ENCODE measurements at regions not wholly inside any gene's neighbourhood (a gene's known extent, or its start where the extent isn't known, plus 50 kb on each side); places are given as distances from the start of the nearest gene placed in this dataset.

- no peak for DNase-seq (ENCODE audit: extremely low read depth, low read depth)
- TF ChIP-seq, protein P1, sequence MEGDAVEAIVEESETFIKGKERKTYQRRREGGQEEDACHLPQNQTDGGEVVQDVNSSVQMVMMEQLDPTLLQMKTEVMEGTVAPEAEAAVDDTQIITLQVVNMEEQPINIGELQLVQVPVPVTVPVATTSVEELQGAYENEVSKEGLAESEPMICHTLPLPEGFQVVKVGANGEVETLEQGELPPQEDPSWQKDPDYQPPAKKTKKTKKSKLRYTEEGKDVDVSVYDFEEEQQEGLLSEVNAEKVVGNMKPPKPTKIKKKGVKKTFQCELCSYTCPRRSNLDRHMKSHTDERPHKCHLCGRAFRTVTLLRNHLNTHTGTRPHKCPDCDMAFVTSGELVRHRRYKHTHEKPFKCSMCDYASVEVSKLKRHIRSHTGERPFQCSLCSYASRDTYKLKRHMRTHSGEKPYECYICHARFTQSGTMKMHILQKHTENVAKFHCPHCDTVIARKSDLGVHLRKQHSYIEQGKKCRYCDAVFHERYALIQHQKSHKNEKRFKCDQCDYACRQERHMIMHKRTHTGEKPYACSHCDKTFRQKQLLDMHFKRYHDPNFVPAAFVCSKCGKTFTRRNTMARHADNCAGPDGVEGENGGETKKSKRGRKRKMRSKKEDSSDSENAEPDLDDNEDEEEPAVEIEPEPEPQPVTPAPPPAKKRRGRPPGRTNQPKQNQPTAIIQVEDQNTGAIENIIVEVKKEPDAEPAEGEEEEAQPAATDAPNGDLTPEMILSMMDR (IDR thresholded peaks at IDR 0.05; ENCODE audit: low read depth, low read length, missing control alignments) = no peak
- H3K4me3 ChIP-seq (replicated peaks; ENCODE audit: low read depth, low read length) = no peak overlapping the region
Observed at GRCh38 chr6:155695495-155695894, 239.9 kb upstream of the NOX3 start.

- no peak for DNase-seq (ENCODE audit: extremely low read depth, low read depth)
- H3K4me3 ChIP-seq (replicated peaks; ENCODE audit: low read depth, low read length) = no peak overlapping the region
- TF ChIP-seq, protein P1 (IDR thresholded peaks at IDR 0.05; ENCODE audit: low read depth, low read length, missing control alignments) = no peak
Observed at GRCh38 chr6:155694419-155694790, 238.8 kb upstream of the NOX3 start.

GRCh38 chr6:155693573-155694418, 238.2 kb upstream of the NOX3 start:
- H3K4me3 ChIP-seq (replicated peaks; ENCODE audit: low read depth, low read length) = no peak overlapping the region
- no peak for DNase-seq (ENCODE audit: extremely low read depth, low read depth)
- TF ChIP-seq, protein P1 (IDR thresholded peaks at IDR 0.05; ENCODE audit: low read depth, low read length, missing control alignments) = no peak

DNA sequence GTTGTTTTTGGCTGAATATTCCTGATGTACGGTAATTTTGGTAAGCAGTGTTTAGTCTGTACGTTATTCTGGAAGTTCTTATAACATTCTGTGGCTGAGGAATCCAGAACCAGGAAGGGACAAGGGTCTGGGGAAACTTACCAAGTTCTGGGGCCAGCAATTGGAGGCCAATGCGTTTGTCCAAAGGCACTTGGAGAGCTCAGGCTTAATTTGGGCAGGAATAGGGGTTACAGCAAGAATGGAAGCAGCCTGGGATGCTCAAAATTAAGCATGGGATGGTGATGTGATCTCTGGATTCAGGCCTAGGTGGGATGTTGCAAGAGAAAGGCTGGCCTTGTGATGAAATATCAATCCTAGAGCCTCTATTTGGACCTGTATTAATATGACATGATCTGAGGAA, 235.2 kb upstream of the NOX3 start:
- TF ChIP-seq, protein P1 (IDR thresholded peaks at IDR 0.05; ENCODE audit: low read depth, low read length, missing control alignments) = no peak
- H3K4me3 ChIP-seq (replicated peaks; ENCODE audit: low read depth, low read length) = no peak overlapping the region
- DNase-seq (ENCODE audit: extremely low read depth, low read depth) = no peak

DNA sequence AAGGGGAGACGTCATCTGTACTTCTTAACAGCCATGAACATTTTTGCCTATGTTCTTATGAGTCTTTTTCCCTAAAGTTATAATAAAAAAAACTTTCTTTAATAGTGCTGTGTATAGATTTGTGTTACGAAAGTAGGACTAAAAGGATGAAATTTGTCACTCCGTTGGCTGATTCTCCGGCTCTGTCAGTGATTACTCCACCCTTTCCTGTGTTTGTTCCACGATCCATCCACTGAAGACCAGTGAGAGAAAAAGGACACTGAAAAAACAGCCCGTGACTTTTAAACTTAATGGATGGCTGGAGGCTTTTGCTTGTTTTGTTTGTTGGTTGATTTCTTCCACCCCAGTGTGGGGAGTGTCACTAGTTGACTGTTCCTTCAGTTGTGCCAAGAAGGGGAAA, 232.0 kb upstream of the NOX3 start:
- TF ChIP-seq, protein P1 (IDR thresholded peaks at IDR 0.05; ENCODE audit: low read depth, low read length, missing control alignments) = no peak
- DNase-seq (ENCODE audit: extremely low read depth, low read depth) = no peak
- H3K4me3 ChIP-seq (replicated peaks; ENCODE audit: low read depth, low read length) = no peak overlapping the region

DNA sequence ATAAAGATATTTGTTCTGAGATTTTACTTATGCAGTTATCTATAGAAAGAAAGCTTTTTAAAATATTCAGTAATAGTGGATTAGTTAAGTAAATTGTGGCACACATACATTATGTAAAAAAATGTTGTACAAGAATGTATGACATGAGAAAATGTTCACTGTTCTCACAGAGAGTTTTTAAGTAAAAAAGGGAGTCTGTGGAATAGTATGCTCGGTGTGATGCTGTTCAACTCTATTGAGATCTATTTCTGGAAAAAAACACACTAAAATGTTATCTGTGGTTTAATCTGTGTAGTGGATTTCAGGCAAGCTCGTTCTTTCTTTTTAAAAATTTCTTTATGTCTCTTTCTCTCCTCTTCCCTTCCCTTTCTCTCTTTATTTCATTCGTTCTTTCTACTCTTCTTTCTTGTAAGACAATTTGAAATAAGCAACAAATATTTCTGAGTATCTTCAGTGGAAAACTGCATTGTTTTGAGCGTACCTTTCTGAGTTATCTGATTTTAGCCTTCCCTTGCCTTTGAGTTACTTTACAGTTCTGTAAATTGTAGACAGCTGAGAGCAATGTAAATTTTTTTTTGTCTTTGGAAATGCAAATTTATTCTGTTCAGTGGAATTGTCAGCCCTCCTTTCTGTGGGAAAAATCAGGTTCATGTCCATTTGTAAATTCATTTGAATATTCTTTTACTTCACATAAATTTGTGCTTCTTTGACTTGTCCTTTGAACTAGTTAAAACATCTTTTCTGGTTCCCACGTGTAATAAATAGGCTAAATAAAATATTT, 229.0 kb upstream of the NOX3 start:
- TF ChIP-seq, protein P1 (IDR thresholded peaks at IDR 0.05; ENCODE audit: low read depth, low read length, missing control alignments) = no peak
- H3K4me3 ChIP-seq (replicated peaks; ENCODE audit: low read depth, low read length) = no peak overlapping the region

More for the DNA sequence above, 229.0 kb upstream of the NOX3 start:
- DNase-seq (ENCODE audit: extremely low read depth, low read depth) = no peak
